GM21526 (cell line): ENCODE measurements at regions not wholly inside any gene's neighbourhood (a gene's known extent, or its start where the extent isn't known, plus 50 kb on each side); places are given as distances from the start of the nearest gene placed in this dataset.
A peak's percentile ranks its signal among the peaks of the same experiment; 100 is the strongest.
"Not testable (repeated sequence)": the region's sequence is repeated elsewhere in the genome, so short reads cannot be mapped to it uniquely, and the experiment has no call there.

Experiments
- ATAC-seq: cut with Tn5 transposase; IDR thresholded peaks from one replicate; pipeline ENCODE4 v1.9.1; 2021; ENCODE audit warnings: moderate library complexity; ENCODE audit not compliant: unreplicated experiment, low FRiP score

DNA sequence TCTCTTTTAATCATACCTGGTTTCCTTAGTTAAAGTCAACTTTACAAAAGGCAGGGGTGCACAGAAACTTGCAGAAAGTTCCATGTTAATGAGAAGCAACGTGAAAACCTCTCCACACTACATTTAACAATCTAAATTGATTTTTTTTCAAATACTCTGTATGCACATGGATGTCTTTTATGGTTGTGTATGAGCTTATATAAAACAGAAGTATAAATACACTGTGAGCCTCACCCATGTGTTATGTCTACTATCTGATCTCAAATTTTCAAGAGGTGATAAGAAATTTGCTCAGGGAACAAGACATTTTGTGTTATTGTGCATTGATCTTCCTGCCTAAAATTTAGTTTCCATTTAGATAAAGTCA is 617.6 kb downstream of the ADCYAP1 start:
- no peak for ATAC-seq

DNA sequence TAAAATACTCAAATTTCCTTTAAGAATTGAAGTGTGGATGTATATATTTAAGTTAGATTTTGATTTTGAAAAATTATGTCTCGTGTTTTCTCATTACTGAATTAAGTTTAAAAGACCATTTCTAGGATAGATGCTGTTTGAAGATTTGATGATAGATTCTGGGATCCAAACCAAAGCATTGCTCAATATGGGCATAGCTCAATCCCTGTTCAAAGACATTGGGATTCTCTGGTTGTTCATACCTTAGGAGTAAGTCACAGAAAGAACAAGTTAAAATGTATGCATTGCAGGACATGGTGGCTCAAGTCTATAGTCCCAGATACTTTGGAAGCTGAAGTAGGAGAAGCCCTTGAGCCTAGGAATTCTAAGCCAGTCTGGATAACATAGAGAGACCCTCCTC is 622.3 kb downstream of the ADCYAP1 start:
- ATAC-seq: no peak

DNA sequence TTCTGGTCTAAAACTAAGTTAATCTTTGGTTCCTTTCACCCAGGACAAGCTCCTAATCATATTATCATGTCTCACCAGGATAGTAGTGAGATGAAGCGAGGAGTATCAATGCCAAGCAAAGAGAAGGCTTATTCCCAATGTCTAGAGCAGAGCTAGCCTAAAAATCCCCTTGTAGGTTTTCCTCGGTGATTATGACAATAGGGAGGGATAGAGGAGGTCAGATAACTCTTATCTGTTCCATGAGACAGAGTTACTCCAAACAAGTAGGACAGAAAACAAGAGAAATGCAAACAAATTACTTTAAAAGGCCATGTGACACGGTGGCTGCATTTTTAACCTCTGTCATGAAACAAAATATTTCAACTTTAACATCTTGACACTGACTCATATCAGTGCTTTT is 623.1 kb downstream of the ADCYAP1 start:
- no peak for ATAC-seq

DNA sequence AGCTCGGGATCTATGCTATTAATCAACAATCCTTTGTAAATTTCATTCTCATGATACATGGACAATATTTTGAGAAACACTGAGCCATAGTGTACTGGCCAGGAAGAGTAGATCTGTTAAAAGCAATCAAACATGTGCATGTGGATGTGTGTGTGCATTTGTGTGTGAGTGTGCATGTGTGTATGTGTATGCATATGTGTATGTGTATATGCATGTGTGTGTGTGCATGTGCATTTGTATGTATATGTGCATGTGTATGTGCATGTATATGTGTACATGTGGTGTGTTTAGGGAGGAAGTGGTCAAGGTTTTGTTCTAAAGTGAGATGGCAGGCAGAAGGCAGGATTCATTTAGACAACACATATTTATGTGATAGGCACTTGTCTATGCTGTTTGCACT is 623.8 kb downstream of the ADCYAP1 start:
- no peak for ATAC-seq

- ATAC-seq: no peak
Measured at GRCh38 chr18:1528964-1529509, 624.4 kb downstream of the ADCYAP1 start.

- ATAC-seq: no peak
Measured at GRCh38 chr18:1530650-1531049, 626.0 kb downstream of the ADCYAP1 start.

DNA sequence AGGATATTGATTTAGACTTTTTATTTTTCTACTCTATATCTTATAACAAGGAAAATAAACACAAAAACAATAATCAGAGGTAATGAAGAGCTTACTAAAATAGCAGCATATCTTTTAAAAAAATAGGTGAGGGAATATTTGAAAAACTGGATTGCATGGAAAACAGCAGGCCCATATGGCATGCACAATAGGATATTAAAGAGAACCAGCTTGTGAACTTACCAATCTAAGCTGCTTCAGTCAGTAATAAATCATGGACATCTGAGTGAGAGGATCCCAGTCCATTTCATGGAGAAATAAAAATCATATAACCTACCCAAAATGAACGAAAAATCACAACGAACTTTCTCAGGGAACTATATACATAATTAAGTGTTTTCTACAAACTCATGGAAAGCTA is 634.6 kb downstream of the ADCYAP1 start:
- no peak for ATAC-seq

DNA sequence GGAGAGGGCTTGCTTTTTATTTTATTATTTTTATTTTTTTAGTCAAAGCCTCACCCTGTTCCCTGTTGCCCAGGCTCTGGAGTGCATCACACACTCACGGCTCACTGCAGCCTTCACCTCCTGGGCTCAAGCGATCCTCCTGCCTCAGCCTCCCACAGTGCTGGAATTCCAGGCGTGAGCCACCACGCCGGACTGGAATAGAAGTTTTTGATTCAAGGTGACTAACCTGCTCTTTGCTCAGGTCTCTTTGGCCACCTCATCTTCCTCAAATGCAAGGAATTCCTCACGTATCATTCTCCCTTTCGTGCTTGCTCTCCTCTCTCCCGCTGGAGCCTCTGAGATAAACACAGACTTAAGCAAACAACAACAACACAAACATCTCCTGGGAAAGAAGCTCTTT is 636.8 kb downstream of the ADCYAP1 start:
- no peak for ATAC-seq

GRCh38 chr18:1542230-1542774 is 637.6 kb downstream of the ADCYAP1 start:
- no peak for ATAC-seq

DNA sequence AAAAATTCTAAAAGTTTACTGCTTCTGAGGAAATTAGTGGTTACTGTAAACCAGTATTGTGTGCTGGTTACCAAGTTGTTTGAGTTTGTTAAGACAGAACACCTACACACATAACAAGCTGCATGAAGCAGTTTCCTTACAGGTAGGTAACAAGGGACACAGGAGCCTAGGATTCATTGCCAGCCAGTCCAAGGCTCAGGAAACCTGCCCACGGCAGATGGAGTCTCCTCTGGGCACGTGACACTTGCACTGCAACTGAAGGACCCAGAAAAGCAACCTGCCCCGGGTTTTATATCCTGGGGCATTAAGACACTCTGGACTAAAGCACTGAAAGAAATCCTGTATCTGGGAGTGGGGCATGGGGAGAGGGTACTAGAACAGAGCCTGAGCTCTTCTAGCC is 639.3 kb downstream of the ADCYAP1 start:
- ATAC-seq: no peak

GRCh38 chr18:1557711-1558110 is 653.0 kb downstream of the ADCYAP1 start:
- not testable (repeated sequence) for ATAC-seq

- no peak for ATAC-seq
Measured at GRCh38 chr18:1559563-1559962, 654.9 kb downstream of the ADCYAP1 start.

GRCh38 chr18:1564793-1565192 is 660.1 kb downstream of the ADCYAP1 start:
- no peak for ATAC-seq

GRCh38 chr18:1571206-1571605 is 666.5 kb downstream of the ADCYAP1 start:
- no peak for ATAC-seq

DNA sequence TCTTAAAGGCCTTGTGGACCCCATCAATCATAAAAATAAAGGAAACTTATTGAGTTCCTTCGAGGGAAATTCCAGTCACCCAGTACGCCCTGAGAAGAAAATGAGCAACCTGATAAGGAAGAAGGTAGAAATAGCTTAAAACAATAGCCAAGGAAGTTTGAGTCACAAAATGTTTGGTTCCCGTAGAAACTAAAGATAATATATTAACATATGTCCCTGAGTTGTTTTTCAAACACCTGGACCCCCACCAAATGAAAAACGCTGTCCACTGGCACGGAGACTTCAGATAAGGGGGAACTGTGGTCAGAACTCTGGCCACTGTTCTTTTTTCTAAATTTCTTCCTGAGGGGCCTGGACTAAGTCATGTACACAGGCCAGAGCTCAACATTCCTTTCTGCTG is 669.1 kb downstream of the ADCYAP1 start:
- no peak for ATAC-seq

- no peak for ATAC-seq
Measured at GRCh38 chr18:1575084-1575483, 670.4 kb downstream of the ADCYAP1 start.

GRCh38 chr18:1578505-1578904 is 673.8 kb downstream of the ADCYAP1 start:
- ATAC-seq: no peak

DNA sequence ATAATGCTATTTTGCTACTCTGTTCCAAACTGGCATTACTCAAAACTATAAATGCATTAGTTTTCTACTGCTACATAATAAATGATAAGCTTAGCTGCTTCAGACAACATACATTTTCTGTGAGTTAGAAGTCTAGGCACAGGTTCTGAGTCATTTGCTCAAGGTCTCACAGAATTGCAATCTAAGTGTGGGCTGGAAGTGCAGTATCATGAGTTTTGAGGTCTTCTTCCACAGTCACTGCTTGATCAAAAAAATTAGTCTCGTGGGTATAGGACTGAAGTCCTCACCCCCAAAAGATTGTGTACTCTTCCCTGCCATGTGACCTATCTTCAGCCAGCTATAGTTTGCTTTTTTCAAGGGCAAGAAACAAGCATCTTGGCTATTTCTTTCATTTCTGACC is 676.9 kb downstream of the ADCYAP1 start:
- no peak for ATAC-seq

DNA sequence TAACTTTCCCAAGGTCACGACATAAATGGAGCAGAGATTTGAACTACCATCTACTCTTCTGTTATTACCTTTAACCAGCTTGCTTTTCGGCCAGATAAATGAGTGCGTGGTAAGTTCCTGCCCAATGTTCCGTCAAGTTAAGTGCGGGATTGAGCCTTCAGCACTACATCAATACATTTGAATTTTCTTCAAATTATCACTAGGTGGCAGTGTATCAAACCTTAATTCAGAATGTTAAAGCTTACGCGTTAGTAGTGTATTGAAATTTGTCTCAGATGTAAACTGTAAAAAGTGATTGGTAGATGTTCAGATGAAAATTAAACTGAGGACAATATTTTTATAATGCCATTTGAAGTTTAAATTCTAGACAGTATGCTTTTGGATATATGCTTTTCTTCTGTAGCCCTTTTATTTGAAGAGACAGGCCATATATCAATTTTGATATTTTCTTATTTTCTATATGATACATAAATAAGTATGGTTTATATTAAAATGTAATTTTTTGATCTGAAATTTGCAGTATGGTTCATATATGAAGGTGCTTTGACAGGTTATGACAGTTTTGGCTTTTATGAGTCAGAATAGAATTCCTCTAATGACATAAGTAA is 681.3 kb downstream of the ADCYAP1 start:
- peak; percentile 78 for ATAC-seq

DNA sequence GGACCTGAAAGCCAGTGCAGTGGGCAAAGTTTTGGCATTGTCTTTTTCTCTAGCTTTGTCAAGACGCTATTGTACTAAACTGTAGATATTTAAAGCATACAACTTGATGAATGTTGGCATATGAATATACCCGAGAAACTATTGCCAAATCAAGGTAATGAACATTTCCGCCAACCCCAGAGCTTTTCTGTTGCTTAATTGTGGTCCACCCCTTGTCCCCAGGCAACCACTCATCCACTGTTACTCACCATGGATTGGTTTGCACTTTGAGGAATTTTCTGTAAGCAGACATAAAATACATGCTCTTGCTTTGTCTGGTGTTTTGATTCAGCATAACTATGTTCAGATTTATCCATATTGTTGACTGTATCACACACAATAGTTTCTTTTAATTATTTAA is 688.4 kb downstream of the ADCYAP1 start:
- no peak for ATAC-seq

DNA sequence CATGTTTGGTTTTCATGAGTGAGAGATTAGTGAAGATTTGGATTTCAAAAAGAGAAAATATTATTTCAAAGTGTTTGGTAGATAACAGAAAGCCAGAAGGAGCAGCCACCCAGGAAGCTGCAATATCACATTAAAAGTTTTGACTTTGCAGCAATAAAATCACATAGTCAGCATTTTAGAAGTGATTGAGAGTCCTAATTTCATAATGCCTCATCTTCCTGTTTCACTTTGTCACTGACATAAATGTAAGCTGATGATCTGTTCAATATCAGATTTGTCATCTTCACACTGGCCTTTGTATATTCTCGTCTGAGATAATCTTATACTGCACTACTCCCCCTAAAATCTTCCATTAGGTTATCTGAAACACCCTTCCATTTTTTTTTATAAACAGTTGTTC is 690.5 kb downstream of the ADCYAP1 start:
- no peak for ATAC-seq

DNA sequence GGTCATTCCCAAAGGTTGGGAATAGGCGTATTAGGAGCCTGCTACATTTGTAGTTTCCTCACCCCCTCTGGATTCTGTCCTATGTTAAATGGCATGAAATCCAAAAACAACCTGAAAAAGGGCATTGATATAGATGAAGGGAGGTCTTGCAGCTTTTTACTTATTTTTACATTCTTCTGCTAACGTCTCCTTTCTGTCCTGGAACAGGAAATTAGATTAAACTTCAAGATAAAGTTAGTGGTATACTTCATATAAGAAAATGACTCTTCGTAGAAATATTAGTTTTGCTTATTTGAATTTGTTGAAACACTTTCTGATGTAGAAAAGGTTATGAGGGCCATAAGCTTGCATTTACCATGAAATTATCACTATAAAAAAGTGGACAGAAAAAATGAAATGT is 694.5 kb downstream of the ADCYAP1 start:
- no peak for ATAC-seq

DNA sequence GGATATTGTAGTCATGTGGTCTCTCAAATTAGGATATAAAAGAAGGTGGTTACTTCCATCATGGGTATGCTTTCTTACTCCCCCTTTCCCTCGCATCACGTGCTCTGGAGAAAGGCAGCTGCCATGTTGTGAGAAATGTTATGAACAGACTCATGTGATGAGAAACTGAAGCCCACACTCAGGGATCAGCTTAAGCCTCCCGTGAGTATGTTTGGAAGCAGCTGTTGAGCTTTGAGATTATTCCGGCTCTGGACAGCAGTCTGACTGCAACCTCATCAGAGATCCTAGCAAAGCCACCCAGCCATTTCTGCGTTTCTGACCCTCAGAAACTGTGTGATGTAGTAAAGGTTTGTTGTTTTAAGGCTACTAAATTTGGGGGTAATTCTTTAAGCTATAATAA is 700.1 kb downstream of the ADCYAP1 start:
- ATAC-seq: no peak
